SK-N-SH treated with all-trans-retinoic acid at 6 μM for 48 hours (cell line): ENCODE measurements at regions not wholly inside any gene's neighbourhood (a gene's known extent, or its start where the extent isn't known, plus 50 kb on each side); places are given as distances from the start of the nearest gene placed in this dataset.
"Not testable (repeated sequence)": the region's sequence is repeated elsewhere in the genome, so short reads cannot be mapped to it uniquely, and the experiment has no call there.

Source experiments
- CREB5 ChIP-seq: fragments of 250-450 bp; sonication (Bioruptor Pico); IDR thresholded peaks from 2 replicates; pipeline ENCODE4 v1.5.1; 2020; ENCODE audit warnings: low read depth, mild to moderate bottlenecking, moderate library complexity
- PPARA ChIP-seq: fragments of 250-450 bp; sonication (Bioruptor Pico); IDR thresholded peaks from 2 replicates; pipeline ENCODE4 v1.5.0; 2020; ENCODE audit warnings: mild to moderate bottlenecking, borderline replicate concordance
- TCF4 ChIP-seq: fragments of 250-450 bp; sonication (Bioruptor Pico); IDR thresholded peaks from 2 replicates; pipeline ENCODE4 v1.8.0; 2021; ENCODE audit warnings: mild to moderate bottlenecking, moderate library complexity, borderline replicate concordance
- TOX ChIP-seq: fragments of 250-450 bp; sonication (Bioruptor Pico); IDR thresholded peaks from 2 replicates; pipeline ENCODE4 v1.8.0; 2021; ENCODE audit warnings: mild to moderate bottlenecking, moderate library complexity, borderline replicate concordance
- TSHZ2 ChIP-seq: fragments of 250-450 bp; sonication (Bioruptor Pico); IDR thresholded peaks from 2 replicates; pipeline ENCODE4 v1.5.0; 2020; ENCODE audit warnings: mild to moderate bottlenecking, moderate library complexity
- ZC3H10 ChIP-seq: fragments of 250-450 bp; sonication (Bioruptor Pico); IDR thresholded peaks from 2 replicates; pipeline ENCODE4 v1.5.1; 2021; ENCODE audit warnings: mild to moderate bottlenecking, moderate library complexity
- ZFP3 ChIP-seq: fragments of 250-450 bp; sonication (Bioruptor Pico); IDR thresholded peaks from 2 replicates; pipeline ENCODE4 v1.5.0; 2020; ENCODE audit warnings: mild to moderate bottlenecking, moderate library complexity
- ZFP30 ChIP-seq: fragments of 450-650 bp; formaldehyde crosslinking; IDR thresholded peaks from 2 replicates; pipeline ENCODE4 v1.5.0; 2022; ENCODE audit warnings: mild to moderate bottlenecking, moderate library complexity
- ZNF565 ChIP-seq: fragments of 450-650 bp; formaldehyde crosslinking; conservative IDR thresholded peaks from 2 replicates; pipeline ENCODE4 v1.5.0; 2020; ENCODE audit warnings: low read depth, mild to moderate bottlenecking, moderate library complexity
- ZNF8 ChIP-seq: fragments of 450-650 bp; formaldehyde crosslinking; IDR thresholded peaks from 2 replicates; pipeline ENCODE4 v1.5.0; 2020; ENCODE audit warnings: mild to moderate bottlenecking, moderate library complexity
- TF ChIP-seq, protein P1 (sequence below): fragments of 250-450 bp; sonication (Bioruptor Pico); IDR thresholded peaks from 2 replicates; pipeline ENCODE4 v1.8.0; 2020; ENCODE audit warnings: mild to moderate bottlenecking, moderate library complexity, borderline replicate concordance
- TF ChIP-seq, protein P2 (sequence below): fragments of 250-450 bp; sonication (Bioruptor Pico); IDR thresholded peaks from 2 replicates; pipeline ENCODE4 v1.8.0; 2021; ENCODE audit warnings: low read depth, mild to moderate bottlenecking, moderate library complexity, borderline replicate concordance

GRCh38 chrX:136935533-136936182 lies 55.1 kb upstream of the RBMX start:
- not testable (repeated sequence) for TF ChIP-seq TCF4; ZFP3; TSHZ2; ZNF8 (CRISPR knock-in tag); TOX (CRISPR knock-in tag); CREB5; ZNF565 (CRISPR knock-in tag); PPARA (CRISPR knock-in tag); ZFP30 (CRISPR knock-in tag); ZC3H10 (CRISPR knock-in tag)
- TF ChIP-seq, protein P1, sequence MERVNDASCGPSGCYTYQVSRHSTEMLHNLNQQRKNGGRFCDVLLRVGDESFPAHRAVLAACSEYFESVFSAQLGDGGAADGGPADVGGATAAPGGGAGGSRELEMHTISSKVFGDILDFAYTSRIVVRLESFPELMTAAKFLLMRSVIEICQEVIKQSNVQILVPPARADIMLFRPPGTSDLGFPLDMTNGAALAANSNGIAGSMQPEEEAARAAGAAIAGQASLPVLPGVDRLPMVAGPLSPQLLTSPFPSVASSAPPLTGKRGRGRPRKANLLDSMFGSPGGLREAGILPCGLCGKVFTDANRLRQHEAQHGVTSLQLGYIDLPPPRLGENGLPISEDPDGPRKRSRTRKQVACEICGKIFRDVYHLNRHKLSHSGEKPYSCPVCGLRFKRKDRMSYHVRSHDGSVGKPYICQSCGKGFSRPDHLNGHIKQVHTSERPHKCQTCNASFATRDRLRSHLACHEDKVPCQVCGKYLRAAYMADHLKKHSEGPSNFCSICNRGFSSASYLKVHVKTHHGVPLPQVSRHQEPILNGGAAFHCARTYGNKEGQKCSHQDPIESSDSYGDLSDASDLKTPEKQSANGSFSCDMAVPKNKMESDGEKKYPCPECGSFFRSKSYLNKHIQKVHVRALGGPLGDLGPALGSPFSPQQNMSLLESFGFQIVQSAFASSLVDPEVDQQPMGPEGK (CRISPR knock-in tag): not testable (repeated sequence)
- TF ChIP-seq, protein P2, sequence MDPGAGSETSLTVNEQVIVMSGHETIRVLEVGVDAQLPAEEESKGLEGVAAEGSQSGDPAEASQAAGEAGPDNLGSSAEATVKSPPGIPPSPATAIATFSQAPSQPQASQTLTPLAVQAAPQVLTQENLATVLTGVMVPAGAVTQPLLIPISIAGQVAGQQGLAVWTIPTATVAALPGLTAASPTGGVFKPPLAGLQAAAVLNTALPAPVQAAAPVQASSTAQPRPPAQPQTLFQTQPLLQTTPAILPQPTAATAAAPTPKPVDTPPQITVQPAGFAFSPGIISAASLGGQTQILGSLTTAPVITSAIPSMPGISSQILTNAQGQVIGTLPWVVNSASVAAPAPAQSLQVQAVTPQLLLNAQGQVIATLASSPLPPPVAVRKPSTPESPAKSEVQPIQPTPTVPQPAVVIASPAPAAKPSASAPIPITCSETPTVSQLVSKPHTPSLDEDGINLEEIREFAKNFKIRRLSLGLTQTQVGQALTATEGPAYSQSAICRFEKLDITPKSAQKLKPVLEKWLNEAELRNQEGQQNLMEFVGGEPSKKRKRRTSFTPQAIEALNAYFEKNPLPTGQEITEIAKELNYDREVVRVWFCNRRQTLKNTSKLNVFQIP: not testable (repeated sequence)
